ENCODE measurements at regions not wholly inside any gene's neighbourhood (a gene's known extent, or its start where the extent isn't known, plus 50 kb on each side); places are given as distances from the start of the nearest gene placed in this dataset.

DNA sequence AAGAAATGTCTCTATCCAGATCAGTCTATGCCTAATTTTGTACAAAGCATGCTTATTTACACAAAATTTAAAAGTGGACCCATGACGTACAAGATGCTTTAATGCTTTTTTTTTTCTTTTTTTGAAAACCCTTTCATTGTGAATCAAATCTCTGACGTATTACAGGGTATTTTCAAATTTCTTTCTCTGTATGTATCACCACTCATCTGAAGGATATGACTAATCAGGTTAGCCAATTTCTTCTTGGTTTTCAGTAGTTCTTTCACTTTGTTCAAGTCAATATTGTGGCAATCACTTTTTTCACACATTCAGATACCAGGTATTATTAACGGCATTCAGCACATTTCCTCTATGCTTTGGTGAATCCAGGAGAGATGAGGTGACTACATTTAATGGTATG, 685.3 kb downstream of the TRHDE start:
- POLR2A ChIA-PET: no interaction called here
- CTCF ChIA-PET: no interaction called here
- peaks cover 6 to 7% (median 6%) of the 10 kb centered on the region in 3 donors for H3K9me3 Mint-ChIP-seq
- ATAC-seq (replicated peaks in 1 of 4): no peak
- DNase-seq: no peak
- Histone ChIP-seq H3K36me3 (ENCODE audit: control insufficient read depth in 2 of 2, extremely low read depth in 1 of 2, insufficient read depth in 1 of 2, low read length in 1 of 2) (no peaks in the 10 kb centered on the region), H3K27me3 (replicated peaks in 1 of 2; ENCODE audit: control insufficient read depth in 2 of 2, extremely low read depth in 1 of 2, insufficient read depth in 2 of 2, low read length in 1 of 2) (no peaks in the 10 kb centered on the region), H3K4me3 (ENCODE audit: control insufficient read depth in 1 of 2, extremely low read depth in 1 of 2, low read length in 1 of 2) (no peak overlapping the region), H3K9me3 (no peaks in the 10 kb centered on the region), H3K27ac (ENCODE audit: low read length) (no peak overlapping the region), H3K4me1 (ENCODE audit: control insufficient read depth in 1 of 2, extremely low read depth in 1 of 2, insufficient read depth in 2 of 2, low read length in 2 of 2) (no peaks in the 10 kb centered on the region)
- no peak overlapping the region for H3K4me3 Mint-ChIP-seq
- H3K36me3 Mint-ChIP-seq: no peaks in the 10 kb centered on the region
- H3K4me1 Mint-ChIP-seq: no peaks in the 10 kb centered on the region
- no peaks in the 10 kb centered on the region for H3K27me3 Mint-ChIP-seq
- WGBS (ENCODE audit: insufficient coverage): no CpG with 5 or more reads among the region's 3 CpGs
- no peak overlapping the region for H3K27ac Mint-ChIP-seq

DNA sequence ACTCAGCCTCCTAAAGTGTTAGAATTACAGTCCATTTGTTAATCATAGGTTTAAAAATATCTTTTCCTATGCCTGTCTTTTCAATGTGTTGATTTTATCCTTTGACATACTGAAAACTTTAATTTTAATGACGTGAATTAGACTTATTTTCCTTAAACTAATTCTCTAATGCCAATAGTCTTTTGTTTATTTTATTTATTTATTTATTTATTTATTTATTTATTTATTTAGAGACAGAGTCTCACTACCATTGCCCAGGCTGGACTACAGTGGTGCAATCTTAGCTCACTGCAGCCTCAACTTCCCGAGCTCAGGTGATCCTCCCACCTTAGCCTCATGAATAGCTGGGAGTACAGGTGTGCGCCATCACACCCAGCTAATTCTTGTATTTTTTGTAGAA, 694.5 kb downstream of the TRHDE start:
- no peaks in the 10 kb centered on the region for H3K4me1 Mint-ChIP-seq
- Histone ChIP-seq H3K4me3 (ENCODE audit: control insufficient read depth in 1 of 2, extremely low read depth in 1 of 2, low read length in 1 of 2) (no peak overlapping the region), H3K36me3 (ENCODE audit: control insufficient read depth in 2 of 2, extremely low read depth in 1 of 2, insufficient read depth in 1 of 2, low read length in 1 of 2) (no peaks in the 10 kb centered on the region), H3K27ac (ENCODE audit: low read length) (no peak overlapping the region), H3K27me3 (replicated peaks in 1 of 2; ENCODE audit: control insufficient read depth in 2 of 2, extremely low read depth in 1 of 2, insufficient read depth in 2 of 2, low read length in 1 of 2) (no peaks in the 10 kb centered on the region), H3K4me1 (ENCODE audit: control insufficient read depth in 1 of 2, extremely low read depth in 1 of 2, insufficient read depth in 2 of 2, low read length in 2 of 2) (no peaks in the 10 kb centered on the region), H3K9me3 (no peaks in the 10 kb centered on the region)
- H3K36me3 Mint-ChIP-seq: no peaks in the 10 kb centered on the region
- no peak overlapping the region for H3K4me3 Mint-ChIP-seq
- ATAC-seq (replicated peaks in 1 of 4) (no peak), DNase-seq (no peak)
- WGBS (ENCODE audit: insufficient coverage): no CpG with 5 or more reads among the region's 3 CpGs
- no peak overlapping the region for H3K27ac Mint-ChIP-seq
- ChIA-PET CTCF (no interaction called here), POLR2A (no interaction called here)
- H3K27me3 Mint-ChIP-seq: no peaks in the 10 kb centered on the region
- peaks cover 9 to 12% (median 11%) of the 10 kb centered on the region in 3 donors for H3K9me3 Mint-ChIP-seq

DNA sequence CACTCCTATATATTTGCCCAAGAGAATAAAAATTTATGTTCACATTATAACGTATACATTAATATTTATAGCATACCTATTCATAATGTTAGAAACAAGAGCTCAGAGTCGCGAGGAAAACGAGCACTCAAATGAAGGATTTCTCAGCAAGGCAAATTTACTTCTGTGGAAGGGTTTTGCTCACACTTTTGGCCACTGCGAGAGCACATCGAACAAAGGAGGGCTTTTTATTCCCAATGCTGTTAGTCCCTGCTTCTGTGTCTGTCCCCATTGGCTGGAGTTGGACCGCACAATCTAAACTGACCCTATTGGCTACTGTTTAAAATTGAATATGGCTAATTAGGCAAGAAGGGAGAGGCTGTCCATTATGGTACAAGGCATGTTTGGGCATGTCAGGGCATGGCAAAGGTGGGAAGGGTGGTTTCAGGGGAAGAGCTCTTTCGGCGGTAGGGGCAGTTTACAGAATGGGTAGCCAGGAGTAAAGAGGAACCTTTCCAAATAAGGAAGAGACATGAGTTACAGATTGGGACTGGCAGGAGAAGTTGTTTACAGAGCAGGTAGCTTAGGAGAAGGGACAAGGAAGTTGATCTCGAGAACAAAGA, 702.9 kb downstream of the TRHDE start:
- no peak overlapping the region for H3K27ac Mint-ChIP-seq
- POLR2A ChIA-PET: no interaction called here
- ATAC-seq (replicated peaks in 1 of 4): no peak
- H3K27me3 ChIP-seq (replicated peaks in 1 of 2; ENCODE audit: control insufficient read depth in 2 of 2, extremely low read depth in 1 of 2, insufficient read depth in 2 of 2, low read length in 1 of 2): no peaks in the 10 kb centered on the region
- H3K4me1 ChIP-seq (ENCODE audit: control insufficient read depth in 1 of 2, extremely low read depth in 1 of 2, insufficient read depth in 2 of 2, low read length in 2 of 2): no peaks in the 10 kb centered on the region
- H3K4me3 Mint-ChIP-seq: no peak overlapping the region
- no peak for DNase-seq
- no peaks in the 10 kb centered on the region for H3K27me3 Mint-ChIP-seq
- no peak overlapping the region for H3K27ac ChIP-seq (ENCODE audit: low read length)
- H3K9me3 ChIP-seq: no peaks in the 10 kb centered on the region
- peaks cover 19 to 23% (median 21%) of the 10 kb centered on the region in 3 donors for H3K9me3 Mint-ChIP-seq
- CTCF ChIA-PET: no interaction called here
- no peak overlapping the region for H3K4me3 ChIP-seq (ENCODE audit: control insufficient read depth in 1 of 2, extremely low read depth in 1 of 2, low read length in 1 of 2)
- H3K36me3 ChIP-seq (ENCODE audit: control insufficient read depth in 2 of 2, extremely low read depth in 1 of 2, insufficient read depth in 1 of 2, low read length in 1 of 2): no peaks in the 10 kb centered on the region
- no peaks in the 10 kb centered on the region for H3K4me1 Mint-ChIP-seq
- no peaks in the 10 kb centered on the region for H3K36me3 Mint-ChIP-seq
- WGBS (ENCODE audit: insufficient coverage): 97% methylated on average over 4 of the region's 10 CpGs

GRCh38 chr12:72978999-72979398, 706.8 kb downstream of the TRHDE start:
- Mint-ChIP-seq H3K9me3 (peaks cover 14 to 26% (median 21%) of the 10 kb centered on the region in 3 donors), H3K27me3 (no peaks in the 10 kb centered on the region), H3K4me1 (no peaks in the 10 kb centered on the region), H3K4me3 (no peak overlapping the region), H3K27ac (no peak overlapping the region), H3K36me3 (no peaks in the 10 kb centered on the region)
- CTCF ChIA-PET: no interaction called here
- DNase-seq: no peak
- no peaks in the 10 kb centered on the region for H3K4me1 ChIP-seq (ENCODE audit: control insufficient read depth in 1 of 2, extremely low read depth in 1 of 2, insufficient read depth in 2 of 2, low read length in 2 of 2)
- no peaks in the 10 kb centered on the region for H3K9me3 ChIP-seq
- H3K36me3 ChIP-seq (ENCODE audit: control insufficient read depth in 2 of 2, extremely low read depth in 1 of 2, insufficient read depth in 1 of 2, low read length in 1 of 2): no peaks in the 10 kb centered on the region
- no peak for ATAC-seq (replicated peaks in 1 of 4)
- POLR2A ChIA-PET: no interaction called here
- H3K27ac ChIP-seq (ENCODE audit: low read length): no peak overlapping the region
- no peaks in the 10 kb centered on the region for H3K27me3 ChIP-seq (replicated peaks in 1 of 2; ENCODE audit: control insufficient read depth in 2 of 2, extremely low read depth in 1 of 2, insufficient read depth in 2 of 2, low read length in 1 of 2)
- WGBS (ENCODE audit: insufficient coverage): no CpG with 5 or more reads among the region's 4 CpGs
- no peak overlapping the region for H3K4me3 ChIP-seq (ENCODE audit: control insufficient read depth in 1 of 2, extremely low read depth in 1 of 2, low read length in 1 of 2)

GRCh38 chr12:72982356-72982755, 710.2 kb downstream of the TRHDE start:
- no peaks in the 10 kb centered on the region for H3K27me3 Mint-ChIP-seq
- ChIA-PET POLR2A (no interaction called here), CTCF (no interaction called here)
- no peak for ATAC-seq (replicated peaks in 1 of 4)
- peaks cover 2 to 15% (median 13%) of the 10 kb centered on the region in 3 donors for H3K9me3 Mint-ChIP-seq
- Histone ChIP-seq H3K4me1 (ENCODE audit: control insufficient read depth in 1 of 2, extremely low read depth in 1 of 2, insufficient read depth in 2 of 2, low read length in 2 of 2) (no peaks in the 10 kb centered on the region), H3K36me3 (ENCODE audit: control insufficient read depth in 2 of 2, extremely low read depth in 1 of 2, insufficient read depth in 1 of 2, low read length in 1 of 2) (no peaks in the 10 kb centered on the region), H3K4me3 (ENCODE audit: control insufficient read depth in 1 of 2, extremely low read depth in 1 of 2, low read length in 1 of 2) (no peak overlapping the region), H3K27me3 (replicated peaks in 1 of 2; ENCODE audit: control insufficient read depth in 2 of 2, extremely low read depth in 1 of 2, insufficient read depth in 2 of 2, low read length in 1 of 2) (no peaks in the 10 kb centered on the region), H3K27ac (ENCODE audit: low read length) (no peak overlapping the region), H3K9me3 (no peaks in the 10 kb centered on the region)
- WGBS (ENCODE audit: insufficient coverage): 89% methylated on average over 2 of the region's 5 CpGs
- H3K4me1 Mint-ChIP-seq: no peaks in the 10 kb centered on the region
- H3K4me3 Mint-ChIP-seq: no peak overlapping the region
- H3K27ac Mint-ChIP-seq: no peak overlapping the region
- no peaks in the 10 kb centered on the region for H3K36me3 Mint-ChIP-seq
- no peak for DNase-seq

- no peak overlapping the region for H3K4me3 Mint-ChIP-seq
Observed at GRCh38 chr12:72986963-72987362, 714.8 kb downstream of the TRHDE start.

DNA sequence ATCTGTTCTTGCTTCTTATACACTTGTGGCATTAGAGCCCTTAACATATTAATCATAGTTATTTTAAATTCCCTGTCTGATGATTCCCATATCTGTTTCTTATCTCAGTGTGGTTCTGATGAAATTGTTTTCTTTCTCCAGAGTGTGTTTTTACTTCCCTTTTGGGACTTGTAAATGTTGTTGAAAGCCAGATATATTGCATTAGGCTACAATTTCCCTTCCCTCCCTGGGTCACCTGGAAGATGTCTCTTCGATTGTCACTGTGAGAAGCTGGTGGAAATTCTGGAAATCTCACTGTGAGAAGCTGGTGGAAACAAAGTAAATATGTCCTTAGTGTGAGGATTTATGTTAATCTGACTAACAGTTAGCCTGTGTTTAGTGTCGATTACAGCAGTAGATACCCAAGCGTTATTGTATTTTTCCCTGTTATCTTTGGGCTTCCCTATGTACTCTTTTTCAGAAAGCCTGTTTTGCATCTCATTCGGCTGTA, 717.3 kb downstream of the TRHDE start:
- Histone ChIP-seq H3K4me1 (ENCODE audit: control insufficient read depth in 1 of 2, extremely low read depth in 1 of 2, insufficient read depth in 2 of 2, low read length in 2 of 2) (no peaks in the 10 kb centered on the region), H3K27me3 (replicated peaks in 1 of 2; ENCODE audit: control insufficient read depth in 2 of 2, extremely low read depth in 1 of 2, insufficient read depth in 2 of 2, low read length in 1 of 2) (no peaks in the 10 kb centered on the region), H3K27ac (ENCODE audit: low read length) (no peak overlapping the region), H3K9me3 (no peaks in the 10 kb centered on the region), H3K4me3 (ENCODE audit: control insufficient read depth in 1 of 2, extremely low read depth in 1 of 2, low read length in 1 of 2) (no peak overlapping the region), H3K36me3 (ENCODE audit: control insufficient read depth in 2 of 2, extremely low read depth in 1 of 2, insufficient read depth in 1 of 2, low read length in 1 of 2) (no peaks in the 10 kb centered on the region)
- Mint-ChIP-seq H3K27me3 (no peaks in the 10 kb centered on the region), H3K36me3 (no peaks in the 10 kb centered on the region), H3K27ac (no peak overlapping the region), H3K4me3 (no peak overlapping the region), H3K9me3 (peaks cover 4 to 18% (median 12%) of the 10 kb centered on the region in 3 donors), H3K4me1 (no peaks in the 10 kb centered on the region)
- DNase-seq (no peak), ATAC-seq (replicated peaks in 1 of 4) (no peak)
- WGBS (ENCODE audit: insufficient coverage): 80% methylated on average over 3 of the region's 4 CpGs
- CTCF ChIA-PET: no interaction called here
- POLR2A ChIA-PET: no interaction called here

More at GRCh38 chr12:72986963-72987362, 714.8 kb downstream of the TRHDE start:
- H3K9me3 Mint-ChIP-seq: peaks cover 0 to 17% (median 16%) of the 10 kb centered on the region in 3 donors
- ChIA-PET CTCF (no interaction called here), POLR2A (no interaction called here)
- H3K27ac Mint-ChIP-seq: no peak overlapping the region
- WGBS (ENCODE audit: insufficient coverage): no CpG with 5 or more reads among the region's 1 CpG
- Histone ChIP-seq H3K27ac (ENCODE audit: low read length) (no peak overlapping the region), H3K4me3 (ENCODE audit: control insufficient read depth in 1 of 2, extremely low read depth in 1 of 2, low read length in 1 of 2) (no peak overlapping the region), H3K36me3 (ENCODE audit: control insufficient read depth in 2 of 2, extremely low read depth in 1 of 2, insufficient read depth in 1 of 2, low read length in 1 of 2) (no peaks in the 10 kb centered on the region), H3K4me1 (ENCODE audit: control insufficient read depth in 1 of 2, extremely low read depth in 1 of 2, insufficient read depth in 2 of 2, low read length in 2 of 2) (no peaks in the 10 kb centered on the region), H3K9me3 (no peaks in the 10 kb centered on the region), H3K27me3 (replicated peaks in 1 of 2; ENCODE audit: control insufficient read depth in 2 of 2, extremely low read depth in 1 of 2, insufficient read depth in 2 of 2, low read length in 1 of 2) (no peaks in the 10 kb centered on the region)
- H3K36me3 Mint-ChIP-seq: no peaks in the 10 kb centered on the region
- H3K27me3 Mint-ChIP-seq: no peaks in the 10 kb centered on the region
- DNase-seq: no peak
- ATAC-seq (replicated peaks in 1 of 4): no peak
- H3K4me1 Mint-ChIP-seq: no peaks in the 10 kb centered on the region

All from T-cell (primary cell).